Fibroblast of peridontal ligament (primary cell): ENCODE measurements at regions not wholly inside any gene's neighbourhood (a gene's known extent, or its start where the extent isn't known, plus 50 kb on each side); places are given as distances from the start of the nearest gene placed in this dataset.
"Not testable (repeated sequence)": the region's sequence is repeated elsewhere in the genome, so short reads cannot be mapped to it uniquely, and the experiment has no call there.

ENCODE experiments used
- DNase-seq: peaks from one replicate; pipeline ENCODE4 v3.0.0-alpha.2; 2010; ENCODE audit errors: extremely low read depth

DNA sequence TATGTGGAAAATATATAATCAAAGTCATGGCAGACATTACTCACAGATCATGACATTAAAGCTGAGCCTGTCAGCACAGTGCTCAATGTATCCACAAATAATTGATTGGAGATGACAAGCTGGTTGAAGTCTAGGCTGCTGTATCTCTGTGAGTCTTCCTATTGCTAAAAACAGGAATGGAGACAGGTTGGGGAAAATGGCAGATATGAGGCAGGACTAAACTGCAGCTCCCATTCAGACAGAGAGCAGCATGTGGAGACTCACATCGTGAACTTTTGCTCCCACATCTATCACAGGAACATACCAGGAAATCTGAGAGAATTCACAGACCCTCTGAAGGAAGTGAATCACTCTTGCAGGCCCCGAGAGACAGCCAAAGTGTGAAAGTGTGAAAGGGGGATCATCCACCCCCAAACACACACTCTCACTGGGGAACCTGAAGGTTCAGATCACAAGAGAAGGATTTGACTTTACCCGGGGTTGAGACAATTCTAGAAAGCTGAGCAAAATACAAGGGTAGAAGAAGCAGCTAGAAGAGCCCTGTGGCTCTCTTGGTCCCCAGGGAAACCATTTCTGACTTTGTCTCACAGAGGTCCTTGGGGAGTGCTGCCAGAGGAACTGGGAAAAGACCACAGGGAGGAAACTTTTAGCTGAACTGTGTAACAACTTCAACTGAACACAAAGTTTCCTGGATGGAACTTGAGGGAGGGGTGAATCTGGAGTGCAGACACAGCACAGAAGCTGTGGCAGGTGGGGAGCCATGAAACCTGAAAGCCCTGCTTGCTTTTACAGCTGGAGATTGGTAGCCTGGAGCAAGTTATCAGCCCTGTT is 173.4 kb downstream of the S1PR1 start:
- no peak for DNase-seq

DNA sequence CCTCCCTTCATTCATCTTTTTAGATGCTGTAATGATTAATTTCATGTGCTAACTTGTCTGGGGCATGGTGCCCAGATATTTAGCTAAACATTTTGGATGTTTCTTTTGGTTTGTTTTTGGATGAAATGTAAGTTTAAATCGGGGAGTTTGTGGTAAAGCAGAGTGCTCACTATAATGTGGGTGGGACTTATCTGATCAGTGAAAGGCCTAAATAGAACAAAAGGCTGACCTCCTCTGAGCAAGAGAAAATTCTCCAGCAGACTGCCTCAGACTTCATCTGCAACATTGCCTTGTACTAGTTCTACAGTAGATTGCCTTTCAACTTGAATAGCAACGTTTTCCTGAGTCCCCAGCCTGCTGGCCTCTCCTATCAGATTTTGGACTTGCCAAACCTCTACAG is 183.6 kb downstream of the S1PR1 start:
- peak; percentile 9 for DNase-seq

DNA sequence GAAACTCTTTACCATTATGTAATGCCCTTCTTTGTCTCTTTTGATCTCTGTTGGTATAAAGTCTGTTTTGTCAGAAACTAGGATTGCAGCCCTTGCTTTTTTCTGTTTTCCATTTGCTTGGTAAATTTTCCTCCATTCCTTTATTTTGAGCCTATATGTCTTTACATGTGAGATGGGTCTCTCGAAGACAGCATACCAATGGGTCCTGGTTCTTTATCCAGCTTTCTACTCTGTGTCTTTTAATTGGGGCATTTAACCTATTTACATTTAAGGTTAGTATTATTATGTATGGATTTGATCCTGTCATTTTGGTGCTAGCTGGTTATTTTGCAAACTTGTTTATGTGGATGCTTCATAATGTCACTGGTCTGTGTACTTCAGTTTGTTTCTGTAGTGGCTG is 191.3 kb downstream of the S1PR1 start:
- not testable (repeated sequence) for DNase-seq

DNA sequence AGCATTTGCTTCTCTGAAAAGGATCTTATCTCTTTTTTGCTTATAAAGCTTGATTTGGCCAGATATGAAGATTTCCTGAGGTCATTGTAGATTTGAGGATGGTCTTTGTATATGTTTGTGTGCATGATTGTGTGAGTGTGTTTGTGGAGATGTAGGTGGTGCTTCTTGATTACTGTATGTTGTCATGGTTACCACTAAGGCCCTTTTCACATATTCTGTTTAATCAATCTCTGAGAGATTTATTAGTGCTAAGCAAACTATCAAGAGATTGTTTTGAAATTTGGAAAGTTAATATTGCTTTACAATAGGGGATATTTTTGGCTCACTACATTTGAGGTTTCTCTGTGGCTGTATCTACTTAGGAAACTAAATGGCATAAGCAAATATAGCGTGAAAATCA is 191.7 kb downstream of the S1PR1 start:
- no peak for DNase-seq

DNA sequence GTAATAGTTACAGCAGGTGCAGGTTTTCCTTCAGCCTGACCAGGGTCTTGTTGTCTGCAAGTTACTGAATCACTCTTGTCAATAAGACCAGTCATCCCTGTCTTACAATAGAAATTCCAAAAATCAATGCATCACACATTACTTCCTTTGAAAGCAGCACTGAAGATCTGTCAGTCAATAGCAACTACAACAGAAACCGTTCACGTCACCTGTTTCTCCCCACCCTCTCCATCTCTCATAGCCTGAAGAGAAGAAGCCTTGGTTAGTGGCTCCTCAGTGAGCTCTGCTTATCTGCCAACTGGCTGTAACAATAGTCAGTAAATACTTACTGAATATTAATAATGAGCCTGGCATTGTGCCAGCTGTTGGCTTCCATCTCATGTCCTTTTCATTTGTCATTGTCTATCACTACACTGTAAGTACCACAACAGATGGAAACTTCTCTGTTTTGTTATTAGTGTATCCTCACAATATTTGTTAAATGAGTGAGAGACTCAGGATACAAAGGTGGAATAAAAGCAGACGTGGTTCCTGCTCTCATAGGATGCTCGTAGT is 195.2 kb downstream of the S1PR1 start:
- DNase-seq = no peak

DNA sequence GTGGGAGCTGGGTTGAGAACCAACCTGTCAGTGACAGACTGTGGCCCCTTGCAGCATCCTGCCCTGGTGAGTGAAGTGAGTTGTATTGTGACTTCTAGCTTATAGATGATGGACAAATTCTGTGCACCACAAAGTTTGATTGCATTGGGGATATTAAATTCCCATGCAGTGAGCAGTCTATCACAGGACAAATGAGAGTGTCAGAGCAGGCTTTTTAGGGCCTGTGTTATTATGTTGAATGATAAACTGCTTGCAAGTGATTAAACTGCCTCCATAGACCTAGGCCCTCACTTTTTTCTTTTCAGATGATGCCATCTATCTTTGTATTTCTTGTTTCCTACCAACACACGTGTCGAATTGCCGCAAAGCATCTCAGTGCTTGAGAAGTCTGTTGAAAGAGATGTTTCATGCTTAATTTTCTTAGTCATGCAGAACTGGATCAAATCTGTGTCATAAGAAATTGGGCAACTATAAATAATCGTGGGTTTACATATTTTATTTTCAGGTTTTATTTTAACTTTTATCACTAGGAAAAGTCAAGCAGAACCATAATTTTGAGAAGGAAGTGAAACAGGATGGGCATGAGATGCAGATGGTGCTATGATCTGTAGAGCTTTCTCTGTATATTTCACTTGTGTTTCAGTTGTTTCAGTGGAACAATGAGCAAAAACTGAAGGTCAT is 199.2 kb downstream of the S1PR1 start:
- DNase-seq = no peak

DNA sequence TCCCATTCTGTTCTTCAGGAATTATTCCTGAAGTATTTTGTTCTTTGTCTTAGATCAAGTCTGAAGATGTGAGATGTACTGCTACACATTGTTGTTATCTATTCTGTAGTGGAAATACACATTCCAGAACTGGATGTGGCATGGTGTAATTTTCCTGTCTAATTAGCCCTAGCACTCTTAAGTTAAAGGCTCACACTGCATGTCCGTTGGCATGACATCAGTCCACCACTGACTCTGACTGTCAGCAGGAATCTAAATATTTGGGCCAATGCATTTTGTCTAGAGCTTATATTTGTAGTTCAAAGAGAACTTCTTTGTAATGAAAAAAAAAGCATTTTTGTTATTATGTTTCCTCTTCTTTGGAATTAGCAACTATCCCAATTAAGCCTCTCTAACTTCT is 201.0 kb downstream of the S1PR1 start:
- no peak for DNase-seq

DNA sequence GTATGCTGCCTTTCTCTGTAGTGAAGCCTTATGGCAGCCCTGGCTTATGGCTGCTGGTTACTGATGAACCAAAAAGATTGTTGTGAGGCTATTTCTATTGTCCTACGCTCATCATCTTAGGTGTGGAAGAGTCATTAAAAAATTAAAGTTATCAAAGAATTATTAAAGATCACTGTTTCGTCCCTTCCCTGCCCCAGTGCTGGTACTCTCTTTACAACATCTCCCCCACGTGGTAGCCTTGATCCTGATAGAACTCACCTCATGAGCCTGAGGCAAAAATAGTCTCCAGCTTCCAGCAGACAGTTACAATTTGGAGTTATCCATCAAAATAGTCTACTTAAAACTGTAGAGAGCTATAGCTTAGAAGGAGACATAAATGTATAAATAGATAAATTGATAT is 201.5 kb downstream of the S1PR1 start:
- DNase-seq = peak; percentile 20

DNA sequence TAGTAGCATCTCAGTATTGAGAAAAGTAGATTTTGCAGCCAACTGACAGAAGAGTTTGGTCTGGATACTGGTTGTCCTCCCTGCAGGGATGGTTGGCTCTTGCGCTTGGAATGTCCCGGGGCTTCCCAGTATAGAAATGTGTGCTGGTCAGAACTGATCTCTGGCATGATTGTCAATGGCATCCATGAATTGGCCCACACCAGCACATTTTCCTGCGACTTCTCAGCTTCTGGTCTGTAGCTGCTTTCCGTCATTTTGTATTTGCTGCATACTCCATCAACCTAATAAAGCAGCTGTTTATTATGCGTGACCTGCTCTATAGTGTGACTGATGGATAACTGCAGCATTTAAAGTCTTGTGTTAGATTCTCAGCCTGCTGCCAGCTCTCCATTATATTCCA is 203.7 kb downstream of the S1PR1 start:
- DNase-seq = no peak

DNA sequence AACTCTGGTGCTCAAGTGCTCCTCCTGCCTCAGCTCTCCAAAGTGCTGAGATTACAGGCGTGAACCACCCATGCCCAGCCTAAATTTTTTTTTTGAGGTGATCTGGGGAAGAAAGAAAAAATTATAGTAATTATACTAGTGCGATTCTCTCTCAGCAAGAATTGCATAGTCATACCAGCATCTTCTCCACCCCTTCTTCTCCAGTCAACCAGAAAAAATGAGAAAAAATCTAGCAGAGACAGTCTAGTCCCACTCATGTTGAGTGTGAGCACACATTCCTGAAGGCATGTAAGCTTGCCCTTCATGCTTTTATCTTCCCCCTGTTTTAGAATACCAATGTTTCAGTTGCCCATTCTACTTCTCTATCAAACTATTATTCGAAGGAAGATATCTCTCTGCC is 207.6 kb downstream of the S1PR1 start:
- DNase-seq = no peak

DNA sequence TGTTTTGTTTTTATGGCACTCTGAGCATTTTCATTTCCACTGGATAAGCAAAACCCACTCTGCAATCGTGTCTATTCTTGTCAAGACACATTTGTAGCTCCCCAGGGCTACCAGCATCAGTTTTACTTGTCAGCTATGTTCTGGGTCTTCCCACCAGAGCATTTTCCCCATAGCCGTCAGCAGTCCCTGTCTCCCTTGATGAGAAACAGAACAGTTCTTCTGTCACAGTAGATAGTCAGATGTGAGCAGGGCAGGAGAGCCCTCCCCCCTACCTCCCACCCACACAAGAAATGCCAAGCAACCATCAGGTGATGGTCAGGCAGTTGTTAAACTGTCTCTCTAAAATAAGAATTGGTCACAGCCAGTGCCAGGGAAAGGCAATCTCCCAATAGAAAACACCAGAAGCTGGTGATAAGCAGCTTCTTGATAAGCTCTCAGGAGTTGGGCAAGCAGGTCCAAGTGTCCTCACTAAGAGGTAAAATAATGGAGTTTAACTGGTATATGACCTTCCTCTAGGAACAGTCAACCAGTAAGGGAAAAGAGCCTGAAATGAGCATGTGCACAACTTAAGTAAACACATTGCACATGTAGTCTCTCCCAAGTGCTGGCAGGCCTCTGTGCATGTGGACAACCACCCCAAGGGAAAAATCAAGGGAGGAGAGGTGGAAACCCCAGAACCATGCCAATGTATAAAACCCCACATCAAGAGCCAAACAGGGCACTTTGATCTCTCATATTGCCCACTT is 208.2 kb downstream of the S1PR1 start:
- no peak for DNase-seq

DNA sequence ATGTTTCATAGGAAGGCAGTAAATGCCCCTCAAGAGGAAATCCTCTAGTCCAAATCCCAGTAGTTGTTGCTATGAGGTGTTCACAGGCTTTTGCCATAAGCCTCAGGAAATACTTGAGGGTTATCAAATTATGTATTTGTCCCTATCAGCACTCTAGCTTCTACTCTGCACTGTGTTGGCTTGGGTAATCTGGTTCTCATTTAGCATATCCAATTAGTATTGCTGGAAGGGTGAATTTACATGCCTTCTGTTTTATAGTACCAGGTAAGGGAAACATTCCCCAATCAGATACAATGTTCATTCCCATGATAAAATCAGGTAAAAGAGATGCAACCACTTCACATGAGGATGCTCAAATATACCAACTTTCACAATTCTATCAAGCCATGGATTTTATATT is 211.2 kb downstream of the S1PR1 start:
- DNase-seq = no peak

DNA sequence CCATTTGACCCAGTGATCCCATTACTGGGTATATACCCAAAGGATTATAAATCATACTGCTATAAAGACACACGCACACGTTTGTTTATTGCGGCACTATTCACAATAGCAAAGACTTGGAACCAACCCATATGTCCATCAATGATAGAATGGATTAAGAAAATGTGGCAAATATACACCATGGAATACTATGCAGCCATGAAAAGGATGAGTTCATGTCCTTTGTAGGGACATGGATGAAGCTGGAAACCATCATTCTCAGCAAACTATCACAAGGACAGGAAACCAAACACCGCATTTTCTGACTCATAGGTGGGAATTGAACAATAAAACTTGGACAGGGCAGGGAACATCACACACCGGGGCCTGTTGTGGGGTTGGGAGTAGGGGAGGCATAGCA is 213.9 kb downstream of the S1PR1 start:
- DNase-seq = not testable (repeated sequence)

DNA sequence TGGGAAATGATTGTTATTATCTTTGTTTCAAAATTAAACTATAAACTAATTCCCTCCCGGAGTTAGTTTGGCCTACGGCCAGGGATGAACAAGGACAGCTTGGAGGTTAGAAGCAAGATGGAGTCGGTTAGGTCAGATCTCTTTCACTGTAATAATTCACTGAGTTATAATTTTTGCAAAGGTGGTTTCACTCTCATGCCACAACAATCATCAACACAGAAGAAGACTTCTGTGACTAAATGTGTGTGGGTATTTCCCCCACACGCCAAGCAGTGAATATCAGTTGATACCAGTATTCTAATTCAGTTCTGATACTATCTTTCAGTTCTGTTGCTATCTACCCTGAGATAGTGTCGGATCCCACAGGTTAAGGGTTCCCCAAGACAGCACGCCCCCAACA is 215.1 kb downstream of the S1PR1 start:
- no peak for DNase-seq

DNA sequence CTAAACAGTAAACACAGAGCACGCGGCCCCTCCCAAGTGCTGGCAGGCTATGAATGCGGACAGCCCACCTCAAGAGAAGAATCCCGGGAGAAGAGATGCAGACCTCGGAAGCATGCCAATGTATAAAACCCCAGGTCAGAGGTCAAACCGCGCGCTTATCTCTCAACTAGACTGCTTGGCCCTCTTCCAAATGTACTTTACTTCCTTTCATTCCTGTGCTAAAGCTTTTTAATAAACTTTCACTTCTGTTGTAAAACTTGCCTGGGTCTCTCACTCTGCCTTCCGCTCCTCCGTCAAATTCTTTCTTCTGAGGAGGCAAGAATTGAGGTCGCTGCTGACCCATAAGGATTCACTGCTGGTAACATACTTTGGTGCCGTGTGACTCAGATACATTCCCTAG is 216.0 kb downstream of the S1PR1 start:
- no peak for DNase-seq

DNA sequence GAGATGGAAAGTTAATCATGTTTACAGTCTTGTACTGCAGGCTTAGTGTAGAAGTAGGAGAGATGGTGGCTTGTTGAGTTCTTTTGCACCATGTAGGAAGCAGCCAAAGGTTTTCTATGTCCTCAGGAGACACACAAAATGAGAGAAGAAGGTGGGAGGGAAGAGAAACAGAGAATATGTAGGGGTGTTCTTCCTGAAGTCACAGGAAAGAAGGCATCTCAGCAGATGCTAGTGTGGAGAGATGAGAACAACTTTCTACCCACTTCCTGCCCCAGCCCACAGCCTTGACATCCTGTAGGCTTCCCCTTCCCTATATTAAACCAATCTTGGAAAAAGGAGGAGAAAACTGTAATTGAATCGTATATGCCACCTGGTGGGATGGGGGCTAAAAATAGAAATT is 217.0 kb downstream of the S1PR1 start:
- DNase-seq = no peak

DNA sequence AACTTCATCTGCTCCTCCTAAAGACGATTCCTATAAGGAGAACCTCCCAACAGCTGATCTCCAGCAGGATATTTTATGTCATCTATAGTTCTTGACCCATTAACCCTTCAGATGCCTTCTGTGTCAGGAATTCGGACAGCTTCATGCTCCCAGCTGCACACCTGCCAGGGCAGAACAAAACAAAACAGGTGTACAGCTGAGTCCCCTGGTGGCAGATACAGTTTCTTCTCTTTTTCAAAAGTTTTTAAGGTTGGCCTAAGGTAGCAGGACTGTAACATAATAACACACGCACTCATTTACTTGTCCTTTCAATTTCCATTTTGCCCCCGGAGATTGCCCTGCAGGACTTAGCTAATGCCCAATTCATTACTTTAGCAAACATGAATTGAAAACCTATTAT is 218.3 kb downstream of the S1PR1 start:
- DNase-seq = no peak

DNA sequence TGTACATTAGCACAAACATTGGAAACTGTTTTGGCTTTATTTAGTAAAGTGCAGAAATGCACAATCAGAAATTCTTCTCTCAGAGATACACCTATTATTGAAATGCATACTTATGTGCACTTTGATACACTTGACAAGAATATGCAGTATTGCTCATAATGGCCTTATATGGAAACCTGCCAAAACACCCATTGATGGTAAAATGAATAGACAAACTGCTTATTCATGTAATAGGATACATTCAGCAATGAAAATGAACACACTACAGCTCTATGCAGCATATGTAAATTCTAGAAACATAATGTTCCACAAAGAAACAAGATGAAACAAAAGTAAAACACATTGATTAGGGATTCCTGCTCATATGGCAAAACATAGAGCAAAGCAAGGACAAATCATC is 223.9 kb downstream of the S1PR1 start:
- no peak for DNase-seq

DNA sequence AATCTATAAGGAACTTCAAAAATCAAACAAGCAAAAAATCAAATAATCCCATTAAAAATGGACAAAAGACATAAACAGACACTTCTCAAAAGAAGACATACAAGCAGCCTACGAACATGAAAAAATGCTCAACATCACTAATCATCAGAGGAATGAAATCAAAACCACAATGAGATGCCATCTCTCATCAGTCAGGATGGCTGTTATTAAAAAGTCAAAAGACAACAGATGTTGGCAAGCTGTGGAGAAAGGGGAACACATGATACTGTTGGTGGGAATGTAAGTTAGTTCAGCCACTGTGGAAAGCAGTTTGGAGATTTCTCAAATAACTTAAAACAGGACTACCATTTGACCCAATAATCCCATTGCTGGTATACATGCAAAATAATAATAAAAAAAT is 226.4 kb downstream of the S1PR1 start:
- no peak for DNase-seq

DNA sequence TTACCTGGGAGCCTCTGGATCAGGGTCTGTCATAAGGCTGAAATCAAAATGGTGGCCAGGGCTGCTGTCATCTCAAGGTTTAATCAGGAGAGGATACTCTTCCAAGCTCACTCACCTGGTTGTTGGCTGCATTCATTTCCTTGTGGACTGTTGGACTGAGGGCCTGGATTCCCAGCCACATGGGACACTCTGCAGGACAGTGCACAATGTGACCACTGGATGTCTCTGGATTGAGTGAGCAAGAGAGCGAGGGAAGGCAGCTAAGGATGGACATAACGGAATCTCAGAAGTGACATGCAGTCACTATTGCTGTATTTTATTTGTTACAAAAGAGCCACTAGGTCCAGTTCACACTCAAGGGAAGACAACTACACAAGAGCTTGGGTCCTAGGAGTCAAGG is 229.1 kb downstream of the S1PR1 start:
- no peak for DNase-seq

DNA sequence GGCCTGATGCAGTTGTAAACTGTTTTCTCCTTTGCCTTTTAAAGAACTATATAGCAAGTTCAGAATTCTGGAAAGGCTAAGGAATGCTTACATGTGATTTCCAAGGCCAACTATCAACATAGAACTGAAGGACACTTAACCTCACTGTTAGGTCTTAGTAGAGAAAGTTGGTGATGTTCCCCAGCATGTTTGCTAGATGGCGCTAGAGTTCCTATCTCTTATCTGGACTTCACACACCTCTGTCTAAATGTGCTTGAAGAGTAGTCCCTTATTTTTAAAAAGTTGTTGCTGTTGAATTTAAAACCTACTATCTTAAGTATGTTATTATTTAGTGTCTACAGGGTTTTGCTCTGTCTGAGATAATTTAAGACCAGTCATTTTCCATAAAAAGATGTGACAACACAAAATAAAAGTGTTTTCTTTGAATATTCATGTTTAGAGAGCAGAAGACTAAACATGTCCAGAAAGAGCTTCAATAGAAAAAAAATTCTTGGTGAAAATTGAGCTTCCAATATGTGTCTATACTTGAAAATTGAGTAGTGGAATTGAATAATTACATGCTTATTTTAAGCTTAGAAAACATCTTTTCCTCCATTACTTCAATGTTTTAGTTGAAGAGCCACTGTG is 237.3 kb downstream of the S1PR1 start:
- DNase-seq = peak; percentile 18

DNA sequence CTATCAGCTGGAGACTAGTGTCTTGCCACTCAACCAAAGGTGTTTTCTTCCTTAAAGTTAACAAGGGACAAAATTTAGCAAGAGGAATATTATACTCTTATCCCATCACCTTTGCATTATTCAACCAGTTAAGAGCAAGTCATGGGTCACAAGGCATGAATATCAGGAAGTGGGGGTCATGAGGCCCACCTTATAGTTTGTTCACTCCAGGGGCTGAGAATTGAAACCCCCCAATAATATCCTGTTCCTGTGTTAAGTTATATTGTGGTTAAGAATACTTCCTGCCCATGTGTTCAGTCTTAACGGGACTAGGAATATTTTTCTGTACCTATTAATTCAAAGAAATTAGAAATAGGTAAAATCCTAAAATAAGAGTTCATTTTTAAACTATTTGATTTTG is 239.7 kb downstream of the S1PR1 start:
- DNase-seq = no peak
